Myocyte (in vitro differentiated cells): ENCODE measurements at regions not wholly inside any gene's neighbourhood (a gene's known extent, or its start where the extent isn't known, plus 50 kb on each side); places are given as distances from the start of the nearest gene placed in this dataset.

Source experiments
- DNase-seq: peaks from one replicate; pipeline ENCODE4 v3.0.0-alpha.2; 2012; ENCODE audit warnings: low read depth

- DNase-seq: no peak
These were observed 130.5 kb upstream of the B3GAT1 start for GRCh38 chr11:134542401-134543165.

- no peak for DNase-seq
These were observed 129.9 kb upstream of the B3GAT1 start for GRCh38 chr11:134541951-134542350.

GRCh38 chr11:134541355-134541754, 129.3 kb upstream of the B3GAT1 start:
- no peak for DNase-seq

- no peak for DNase-seq
These were observed 127.2 kb upstream of the B3GAT1 start for GRCh38 chr11:134539285-134539684.

GRCh38 chr11:134538742-134539141, 126.7 kb upstream of the B3GAT1 start:
- no peak for DNase-seq

GRCh38 chr11:134537941-134538340, 125.9 kb upstream of the B3GAT1 start:
- no peak for DNase-seq

GRCh38 chr11:134537296-134537695, 125.3 kb upstream of the B3GAT1 start:
- DNase-seq: no peak

GRCh38 chr11:134536677-134537076, 124.6 kb upstream of the B3GAT1 start:
- no peak for DNase-seq

GRCh38 chr11:134536219-134536618, 124.2 kb upstream of the B3GAT1 start:
- DNase-seq: no peak

GRCh38 chr11:134535029-134536025, 123.3 kb upstream of the B3GAT1 start:
- DNase-seq: no peak

GRCh38 chr11:134533511-134533910, 121.5 kb upstream of the B3GAT1 start:
- no peak for DNase-seq

- DNase-seq: no peak
These were observed 120.9 kb upstream of the B3GAT1 start for GRCh38 chr11:134532921-134533421.

- no peak for DNase-seq
These were observed 120.3 kb upstream of the B3GAT1 start for GRCh38 chr11:134532131-134532920.

GRCh38 chr11:134531327-134532130, 119.5 kb upstream of the B3GAT1 start:
- DNase-seq: no peak

GRCh38 chr11:134530636-134531326, 118.7 kb upstream of the B3GAT1 start:
- no peak for DNase-seq

- DNase-seq: no peak
These were observed 117.4 kb upstream of the B3GAT1 start for GRCh38 chr11:134529212-134530096.

GRCh38 chr11:134528453-134528852, 116.4 kb upstream of the B3GAT1 start:
- DNase-seq: no peak

GRCh38 chr11:134527382-134528243, 115.6 kb upstream of the B3GAT1 start:
- DNase-seq: no peak
